ENCODE measurements at regions not wholly inside any gene's neighbourhood (a gene's known extent, or its start where the extent isn't known, plus 50 kb on each side); places are given as distances from the start of the nearest gene placed in this dataset.

DNA sequence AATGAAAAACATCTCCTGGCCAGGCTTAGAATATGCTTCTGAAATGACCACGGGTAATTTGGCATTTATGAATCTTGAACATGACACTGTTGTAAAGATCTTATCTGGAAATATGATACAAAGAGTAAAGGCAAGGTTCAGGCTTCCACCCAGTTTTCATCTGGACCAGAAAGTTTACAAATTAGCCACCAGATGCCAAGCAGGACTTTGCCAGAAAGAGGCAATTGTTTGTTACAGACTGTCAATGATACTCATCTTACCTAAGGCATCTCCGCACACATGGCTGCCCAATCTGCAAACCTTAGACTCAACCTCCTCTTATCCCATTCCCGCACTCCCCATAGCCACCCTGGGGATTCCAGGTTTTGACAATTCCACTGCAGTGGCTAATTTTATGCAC lies 795.3 kb downstream of the TYW1 start (continued):
- TF ChIP-seq, protein P1, sequence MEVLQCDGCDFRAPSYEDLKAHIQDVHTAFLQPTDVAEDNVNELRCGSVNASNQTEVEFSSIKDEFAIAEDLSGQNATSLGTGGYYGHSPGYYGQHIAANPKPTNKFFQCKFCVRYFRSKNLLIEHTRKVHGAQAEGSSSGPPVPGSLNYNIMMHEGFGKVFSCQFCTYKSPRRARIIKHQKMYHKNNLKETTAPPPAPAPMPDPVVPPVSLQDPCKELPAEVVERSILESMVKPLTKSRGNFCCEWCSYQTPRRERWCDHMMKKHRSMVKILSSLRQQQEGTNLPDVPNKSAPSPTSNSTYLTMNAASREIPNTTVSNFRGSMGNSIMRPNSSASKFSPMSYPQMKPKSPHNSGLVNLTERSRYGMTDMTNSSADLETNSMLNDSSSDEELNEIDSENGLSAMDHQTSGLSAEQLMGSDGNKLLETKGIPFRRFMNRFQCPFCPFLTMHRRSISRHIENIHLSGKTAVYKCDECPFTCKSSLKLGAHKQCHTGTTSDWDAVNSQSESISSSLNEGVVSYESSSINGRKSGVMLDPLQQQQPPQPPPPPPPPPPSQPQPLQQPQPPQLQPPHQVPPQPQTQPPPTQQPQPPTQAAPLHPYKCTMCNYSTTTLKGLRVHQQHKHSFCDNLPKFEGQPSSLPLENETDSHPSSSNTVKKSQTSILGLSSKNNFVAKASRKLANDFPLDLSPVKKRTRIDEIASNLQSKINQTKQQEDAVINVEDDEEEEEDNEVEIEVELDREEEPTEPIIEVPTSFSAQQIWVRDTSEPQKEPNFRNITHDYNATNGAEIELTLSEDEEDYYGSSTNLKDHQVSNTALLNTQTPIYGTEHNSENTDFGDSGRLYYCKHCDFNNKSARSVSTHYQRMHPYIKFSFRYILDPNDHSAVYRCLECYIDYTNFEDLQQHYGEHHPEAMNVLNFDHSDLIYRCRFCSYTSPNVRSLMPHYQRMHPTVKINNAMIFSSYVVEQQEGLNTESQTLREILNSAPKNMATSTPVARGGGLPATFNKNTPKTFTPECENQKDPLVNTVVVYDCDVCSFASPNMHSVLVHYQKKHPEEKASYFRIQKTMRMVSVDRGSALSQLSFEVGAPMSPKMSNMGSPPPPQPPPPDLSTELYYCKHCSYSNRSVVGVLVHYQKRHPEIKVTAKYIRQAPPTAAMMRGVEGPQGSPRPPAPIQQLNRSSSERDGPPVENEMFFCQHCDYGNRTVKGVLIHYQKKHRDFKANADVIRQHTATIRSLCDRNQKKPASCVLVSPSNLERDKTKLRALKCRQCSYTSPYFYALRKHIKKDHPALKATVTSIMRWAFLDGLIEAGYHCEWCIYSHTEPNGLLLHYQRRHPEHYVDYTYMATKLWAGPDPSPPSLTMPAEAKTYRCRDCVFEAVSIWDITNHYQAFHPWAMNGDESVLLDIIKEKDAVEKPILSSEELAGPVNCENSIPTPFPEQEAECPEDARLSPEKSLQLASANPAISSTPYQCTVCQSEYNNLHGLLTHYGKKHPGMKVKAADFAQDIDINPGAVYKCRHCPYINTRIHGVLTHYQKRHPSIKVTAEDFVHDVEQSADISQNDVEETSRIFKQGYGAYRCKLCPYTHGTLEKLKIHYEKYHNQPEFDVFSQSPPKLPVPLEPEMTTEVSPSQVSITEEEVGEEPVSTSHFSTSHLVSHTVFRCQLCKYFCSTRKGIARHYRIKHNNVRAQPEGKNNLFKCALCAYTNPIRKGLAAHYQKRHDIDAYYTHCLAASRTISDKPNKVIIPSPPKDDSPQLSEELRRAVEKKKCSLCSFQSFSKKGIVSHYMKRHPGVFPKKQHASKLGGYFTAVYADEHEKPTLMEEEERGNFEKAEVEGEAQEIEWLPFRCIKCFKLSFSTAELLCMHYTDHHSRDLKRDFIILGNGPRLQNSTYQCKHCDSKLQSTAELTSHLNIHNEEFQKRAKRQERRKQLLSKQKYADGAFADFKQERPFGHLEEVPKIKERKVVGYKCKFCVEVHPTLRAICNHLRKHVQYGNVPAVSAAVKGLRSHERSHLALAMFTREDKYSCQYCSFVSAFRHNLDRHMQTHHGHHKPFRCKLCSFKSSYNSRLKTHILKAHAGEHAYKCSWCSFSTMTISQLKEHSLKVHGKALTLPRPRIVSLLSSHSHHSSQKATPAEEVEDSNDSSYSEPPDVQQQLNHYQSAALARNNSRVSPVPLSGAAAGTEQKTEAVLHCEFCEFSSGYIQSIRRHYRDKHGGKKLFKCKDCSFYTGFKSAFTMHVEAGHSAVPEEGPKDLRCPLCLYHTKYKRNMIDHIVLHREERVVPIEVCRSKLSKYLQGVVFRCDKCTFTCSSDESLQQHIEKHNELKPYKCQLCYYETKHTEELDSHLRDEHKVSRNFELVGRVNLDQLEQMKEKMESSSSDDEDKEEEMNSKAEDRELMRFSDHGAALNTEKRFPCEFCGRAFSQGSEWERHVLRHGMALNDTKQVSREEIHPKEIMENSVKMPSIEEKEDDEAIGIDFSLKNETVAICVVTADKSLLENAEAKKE (CRISPR knock-in tag; IDR thresholded peaks at IDR 0.05), result no peak
- TF ChIP-seq NANOG (IDR thresholded peaks at IDR 0.05; ENCODE audit: borderline replicate concordance) (no peak), CREB1 (CRISPR knock-in tag; IDR thresholded peaks at IDR 0.05; ENCODE audit: low read depth) (no peak)

DNA sequence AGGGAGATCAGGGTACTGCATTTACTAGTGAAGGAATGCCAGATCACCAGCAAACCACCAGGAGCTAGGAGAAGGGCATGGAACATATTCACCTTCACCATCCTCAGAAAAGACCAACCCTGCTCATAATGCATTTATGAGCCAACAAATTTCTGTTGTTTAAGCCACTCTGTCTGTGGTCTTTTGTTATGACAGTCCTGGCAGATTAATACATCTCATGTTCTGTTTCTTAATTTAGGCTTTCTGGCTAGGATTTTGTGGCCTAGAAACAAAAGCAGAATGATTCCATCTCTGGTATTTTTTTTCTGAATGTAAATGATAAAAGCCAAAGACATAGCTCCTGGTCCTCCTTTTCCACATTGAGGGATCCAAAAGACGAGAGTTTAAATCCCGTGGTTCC lies 797.9 kb downstream of the TYW1 start:
- no peak overlapping the region for H3K4me3 ChIP-seq
- ATAC-seq (no peak), DNase-seq (ENCODE audit: low spot score) (no peak)
- no peaks in the 10 kb centered on the region for H3F3A ChIP-seq (replicated peaks; ENCODE audit: low read depth)
- no peaks in the 10 kb centered on the region for H4K20me1 ChIP-seq (replicated peaks; ENCODE audit: insufficient read depth)
- H3K4me1 Mint-ChIP-seq, result no peaks in the 10 kb centered on the region
- H3K36me3 ChIP-seq (ENCODE audit: insufficient read depth), result 0 out of 2 replicates have a peak, but pooled peaks cover 3% of the 10 kb centered on the region
- no peaks in the 10 kb centered on the region for H3K27me3 ChIP-seq (ENCODE audit: insufficient read depth)
- no peaks in the 10 kb centered on the region for H3K9me2 ChIP-seq (ENCODE audit: insufficient read depth)
- no peak overlapping the region for H3K4me2 ChIP-seq
- no peaks in the 10 kb centered on the region for H3K4me1 ChIP-seq (ENCODE audit: insufficient read depth)
- H3K36me3 Mint-ChIP-seq (ENCODE audit: low read depth), result peaks cover 48% of the 10 kb centered on the region
- H3K27ac ChIP-seq (ENCODE audit: low read depth), result no peak overlapping the region
- H3K79me2 ChIP-seq (replicated peaks; ENCODE audit: insufficient read depth), result no peaks in the 10 kb centered on the region
- no peak overlapping the region for H3K4me3 Mint-ChIP-seq
- no peak overlapping the region for H2AFZ ChIP-seq
- peaks cover 99% of the 10 kb centered on the region for H3K9me3 Mint-ChIP-seq
- H3K27me3 Mint-ChIP-seq (ENCODE audit: insufficient read depth, low read depth, poor library complexity), result peaks cover 9% of the 10 kb centered on the region
- no peak overlapping the region for H3K27ac Mint-ChIP-seq
- TF ChIP-seq, protein P1 (CRISPR knock-in tag; IDR thresholded peaks at IDR 0.05), result no peak
- TF ChIP-seq ZNF331 (CRISPR knock-in tag; IDR thresholded peaks at IDR 0.05; ENCODE audit: low read depth), result no peak
- TF ChIP-seq POLR2AphosphoS5 (IDR thresholded peaks at IDR 0.05; ENCODE audit: low read depth), result no peak
- no peak for TF ChIP-seq CREB1 (CRISPR knock-in tag; IDR thresholded peaks at IDR 0.05; ENCODE audit: low read depth)
- TF ChIP-seq STAT1 (IDR thresholded peaks at IDR 0.05; ENCODE audit: unreplicated experiment), result no peak
- no peak for TF ChIP-seq JUNB (IDR thresholded peaks at IDR 0.05; ENCODE audit: unreplicated experiment)
- TF ChIP-seq NANOG (IDR thresholded peaks at IDR 0.05; ENCODE audit: borderline replicate concordance), result no peak
